Panc1 (cell line): ENCODE measurements at regions not wholly inside any gene's neighbourhood (a gene's known extent, or its start where the extent isn't known, plus 50 kb on each side); places are given as distances from the start of the nearest gene placed in this dataset.

ENCODE experiments used
- CTCF ChIP-seq: fragments of 450-650 bp; IDR thresholded peaks from 2 replicates; pipeline ENCODE4 v1.5.1; 2017; ENCODE audit warnings: mild to moderate bottlenecking
- REST ChIP-seq, 2 experiments: IDR thresholded peaks; 2 replicates each; pipeline ENCODE4 v1.6.1; 2011 to 2012; ENCODE audit warnings: low read depth in 2 of 2, control low read depth in 1 of 2, low read length in 1 of 2, mild to moderate bottlenecking in 1 of 2, moderate library complexity in 1 of 2; ENCODE audit not compliant: insufficient read depth in 1 of 2

GRCh38 chr6:134446218-134446848, 128.4 kb upstream of the SGK1 start:
- peak; percentile 6; the same call in 1 of the 2 replicates for TF ChIP-seq CTCF
- TF ChIP-seq REST (IDR thresholded peaks at IDR 0.05; ENCODE audit: insufficient read depth in 1 of 2, low read depth in 2 of 2, low read length in 1 of 2) = no peak
